HG02759 (cell line): ENCODE measurements at regions not wholly inside any gene's neighbourhood (a gene's known extent, or its start where the extent isn't known, plus 50 kb on each side); places are given as distances from the start of the nearest gene placed in this dataset.
"Not testable (repeated sequence)": the region's sequence is repeated elsewhere in the genome, so short reads cannot be mapped to it uniquely, and the experiment has no call there.

Source experiments
- ATAC-seq: cut with Tn5 transposase; IDR thresholded peaks from one replicate; pipeline ENCODE4 v1.9.1; 2021; ENCODE audit warnings: mild to moderate bottlenecking, moderate library complexity; ENCODE audit not compliant: unreplicated experiment

DNA sequence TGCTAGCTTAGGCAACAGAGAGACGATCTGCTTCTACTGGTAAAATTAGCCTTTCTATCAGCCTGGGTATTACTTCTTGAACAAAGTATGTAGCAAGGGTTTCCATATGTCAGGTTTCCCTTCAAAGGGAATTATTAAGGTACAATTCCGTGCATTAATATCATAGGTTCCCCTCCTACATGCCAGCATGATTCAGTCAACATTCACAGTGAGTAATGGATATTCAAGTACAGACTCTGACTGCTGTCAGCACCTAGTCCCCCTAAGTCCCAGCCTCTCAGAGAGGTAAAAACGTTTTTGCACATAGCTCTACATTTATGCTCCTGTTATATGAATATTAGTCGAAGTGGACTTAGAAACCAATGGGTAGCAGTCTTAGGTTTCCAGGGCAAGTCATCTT, 322.4 kb upstream of the CCNG1 start:
- ATAC-seq = no peak

DNA sequence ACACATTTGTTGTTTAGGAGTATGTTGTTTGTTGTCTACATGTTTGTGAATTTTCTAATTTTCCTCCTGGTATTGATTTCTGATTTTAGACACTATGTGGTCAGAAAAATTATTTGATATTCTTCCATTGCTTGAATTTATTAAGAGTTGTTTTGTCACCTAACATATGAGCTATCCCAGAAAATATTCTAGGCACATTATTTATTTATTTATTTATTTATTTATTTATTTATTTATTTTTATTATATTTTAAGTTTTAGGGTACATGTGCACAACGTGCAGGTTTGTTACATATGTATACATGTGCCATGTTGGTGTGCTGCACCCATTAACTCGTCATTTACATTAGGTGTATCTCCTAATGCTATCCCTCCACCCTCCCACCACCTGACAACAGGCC, 320.8 kb upstream of the CCNG1 start:
- ATAC-seq = not testable (repeated sequence)

DNA sequence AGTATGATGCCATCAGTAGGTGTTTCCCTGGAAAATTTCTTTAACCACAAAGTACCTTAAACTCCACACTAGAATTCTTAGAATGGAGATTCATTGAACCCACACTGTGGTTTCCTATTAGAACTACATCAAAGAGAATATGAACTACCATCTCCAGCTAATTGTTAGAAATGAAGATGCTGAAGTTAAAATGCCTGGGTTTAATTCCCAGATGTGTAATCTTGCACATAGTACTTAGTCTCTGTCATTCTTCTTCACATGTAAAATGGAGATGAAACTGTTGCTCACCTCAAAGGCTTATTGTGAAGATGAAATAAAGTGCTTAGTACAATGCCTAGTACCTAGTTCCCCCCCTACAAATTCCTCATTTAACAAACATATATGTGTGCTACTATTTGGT, 303.3 kb upstream of the CCNG1 start:
- ATAC-seq = no peak

DNA sequence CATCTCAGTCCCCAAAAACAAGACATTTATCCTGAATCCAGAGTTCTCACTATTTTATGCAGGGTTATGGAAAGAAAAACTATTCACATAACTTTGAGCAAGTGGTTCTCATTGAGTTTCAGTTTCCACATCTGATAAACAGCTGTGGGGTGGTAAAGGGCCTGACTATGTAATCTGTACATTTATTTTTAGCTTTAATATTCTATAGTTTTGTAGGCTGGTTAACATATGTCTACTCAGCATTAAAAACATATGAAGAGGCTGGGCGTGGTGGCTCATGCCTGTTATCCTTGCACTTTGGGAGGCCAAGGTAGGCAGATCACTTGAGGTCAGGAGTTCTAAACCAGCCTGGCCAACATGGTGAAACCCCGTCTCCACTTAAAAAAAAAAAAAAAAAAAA, 301.5 kb upstream of the CCNG1 start:
- no peak for ATAC-seq

DNA sequence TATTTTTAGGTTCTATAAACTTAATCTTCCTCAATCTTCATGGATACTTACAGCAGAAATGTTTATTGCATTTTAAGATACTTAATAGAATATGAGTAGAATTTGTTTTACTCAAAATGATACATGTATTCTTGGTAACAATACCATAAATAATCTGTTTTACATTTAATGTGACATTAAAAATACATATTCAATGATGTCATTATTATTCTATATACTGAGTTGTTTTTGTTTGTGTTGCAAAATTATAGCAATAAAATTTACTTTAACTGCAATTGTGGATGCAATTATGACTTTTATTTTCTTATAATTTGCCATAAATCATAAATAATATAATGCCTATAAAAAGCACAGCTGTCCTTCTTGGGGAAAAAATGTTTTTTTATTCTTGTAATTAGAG, 275.9 kb upstream of the CCNG1 start:
- no peak for ATAC-seq

DNA sequence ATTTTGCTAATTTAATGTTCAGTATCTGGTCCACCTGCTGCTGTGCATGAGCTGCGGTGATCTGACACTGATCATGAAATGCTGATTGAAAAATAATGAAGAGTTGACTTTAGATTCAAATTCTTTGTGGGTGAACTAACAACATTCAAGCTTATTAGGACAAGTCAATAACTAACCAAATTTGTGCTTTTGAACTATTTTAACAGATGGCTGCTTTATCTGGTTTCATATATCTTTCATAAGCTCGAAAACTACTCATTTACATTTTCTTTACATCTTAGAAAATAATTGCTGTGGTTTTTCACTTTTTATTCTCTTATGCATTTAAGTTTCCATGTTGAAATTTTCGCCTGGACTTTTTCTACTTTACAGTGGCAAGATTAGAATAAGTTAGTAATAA, 274.8 kb upstream of the CCNG1 start:
- no peak for ATAC-seq

DNA sequence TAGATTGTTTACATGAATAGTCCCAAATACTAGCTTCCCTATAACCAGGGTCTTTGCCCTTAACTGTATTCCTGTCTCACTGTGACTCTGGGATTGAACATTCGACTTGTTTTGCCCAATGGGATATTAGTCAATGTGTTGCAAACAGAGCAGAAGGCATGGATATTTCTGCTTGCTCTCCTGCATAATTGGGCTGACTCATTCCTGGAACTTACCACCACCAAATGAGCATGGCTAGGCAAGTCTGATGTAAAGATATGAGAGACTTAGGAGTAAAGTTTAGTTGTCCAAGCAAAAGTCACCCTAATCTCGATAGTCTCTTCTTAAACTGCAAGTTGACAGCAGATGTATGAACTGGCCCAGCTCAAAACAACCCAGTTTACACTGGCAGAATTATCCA, 273.5 kb upstream of the CCNG1 start:
- ATAC-seq = no peak

DNA sequence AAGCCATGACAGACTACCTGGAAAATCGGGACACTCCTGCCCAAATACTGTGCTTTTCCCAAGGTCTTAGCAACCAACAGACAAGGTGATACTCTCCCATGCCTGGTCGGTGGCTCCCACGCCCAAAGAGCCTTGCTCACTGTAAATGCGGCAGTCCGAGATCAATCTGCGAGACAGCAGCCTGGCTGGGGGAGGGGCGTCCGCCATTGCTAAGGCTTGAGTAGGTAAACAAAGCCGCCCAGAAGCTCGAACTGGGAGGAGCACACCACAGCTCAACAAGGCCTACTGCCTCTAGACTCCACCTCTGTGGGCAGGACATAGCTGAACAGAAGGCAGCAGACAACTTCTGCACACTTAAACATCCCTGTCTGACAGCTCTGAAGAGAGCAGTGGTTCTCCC, 272.1 kb upstream of the CCNG1 start:
- ATAC-seq = no peak

DNA sequence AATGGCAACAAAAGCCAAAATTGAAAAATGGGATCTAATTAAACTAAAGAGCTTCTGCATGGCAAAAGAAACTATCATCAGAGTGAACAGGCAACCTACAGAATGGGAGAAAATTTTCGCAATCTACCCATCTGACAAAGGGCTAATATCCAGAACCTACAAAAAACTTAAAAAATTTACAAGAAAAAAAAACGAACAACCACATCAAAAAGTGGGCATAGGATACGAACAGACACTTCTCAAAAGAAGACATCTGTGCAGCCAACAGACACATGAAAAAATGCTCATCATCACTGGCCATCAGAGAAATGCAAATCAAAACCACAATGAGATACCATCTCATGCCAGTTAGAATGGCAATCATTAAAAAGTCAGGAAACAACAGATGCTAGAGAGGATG, 267.2 kb upstream of the CCNG1 start:
- ATAC-seq = not testable (repeated sequence)

DNA sequence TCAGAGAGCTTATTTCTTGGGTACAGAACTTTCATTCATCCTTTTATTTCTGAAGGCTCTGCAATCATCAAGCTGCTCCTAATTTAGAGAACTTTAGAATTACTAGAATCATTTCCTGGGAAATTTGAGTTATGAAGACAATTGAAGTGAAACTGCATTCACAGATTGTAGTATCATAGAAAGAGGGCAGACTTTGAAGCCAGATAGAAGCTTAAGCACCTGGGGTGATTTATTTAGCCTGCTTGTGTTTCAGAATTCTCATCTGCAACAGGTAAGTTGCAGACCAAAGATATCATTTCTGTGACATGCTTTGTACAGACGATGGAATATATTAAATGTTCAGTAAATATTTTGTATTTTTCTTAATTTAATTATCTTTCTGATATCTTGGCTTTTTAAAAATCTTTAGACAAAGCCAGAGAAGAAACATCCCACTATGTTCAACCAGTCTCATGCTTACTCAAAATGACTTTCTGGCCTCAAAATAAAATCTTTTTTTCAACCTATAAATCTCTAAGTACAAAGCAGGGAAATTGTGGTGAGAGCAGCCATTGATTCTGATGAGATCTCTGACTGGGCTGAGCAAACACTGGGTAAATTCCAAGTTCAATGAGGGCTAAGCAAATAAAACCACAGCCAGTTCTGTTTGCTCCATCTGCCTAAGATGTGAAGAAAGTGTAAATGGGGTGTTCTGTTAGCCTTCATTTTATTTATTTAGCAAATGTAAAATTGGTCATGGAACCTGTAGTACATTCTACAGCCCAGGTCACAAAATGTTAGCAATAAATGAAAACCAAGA, 264.7 kb upstream of the CCNG1 start:
- no peak for ATAC-seq

DNA sequence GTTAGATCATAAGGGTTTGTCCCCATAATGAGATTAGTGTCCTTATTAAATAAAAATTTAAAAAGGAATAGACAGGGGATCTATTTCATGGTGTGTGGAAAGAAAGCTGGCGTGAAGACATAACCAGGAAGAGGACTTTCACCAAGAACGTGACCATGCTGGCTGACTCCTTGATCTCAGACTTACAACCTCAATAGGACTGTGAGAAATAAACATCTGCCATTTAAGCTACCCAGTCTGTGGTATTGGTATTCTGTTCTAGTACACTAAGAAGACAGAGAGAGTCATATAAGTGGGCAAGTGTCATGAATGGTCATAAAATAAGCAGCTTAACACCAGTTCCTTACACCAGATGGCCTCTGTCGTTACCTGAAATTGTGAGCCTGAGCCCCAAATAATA, 259.4 kb upstream of the CCNG1 start:
- no peak for ATAC-seq

DNA sequence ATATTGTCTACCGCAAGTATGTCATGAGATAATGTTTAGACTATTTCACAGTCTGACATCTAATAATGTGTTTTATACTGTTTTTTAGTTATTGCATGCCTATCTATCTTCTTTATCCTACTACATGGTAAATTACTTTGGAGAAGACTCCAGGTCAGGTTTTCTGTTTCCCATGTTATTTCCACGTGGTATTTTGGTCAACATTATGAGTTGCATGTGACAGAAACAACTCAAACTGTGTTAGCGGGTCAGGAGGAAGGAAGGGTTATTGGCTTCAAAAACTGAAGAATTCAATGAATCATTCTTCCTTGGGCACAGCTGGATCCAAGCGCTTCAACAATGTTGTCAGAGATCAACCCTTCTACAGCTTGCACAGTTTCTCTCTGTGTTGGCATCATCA, 252.1 kb upstream of the CCNG1 start:
- ATAC-seq = no peak

DNA sequence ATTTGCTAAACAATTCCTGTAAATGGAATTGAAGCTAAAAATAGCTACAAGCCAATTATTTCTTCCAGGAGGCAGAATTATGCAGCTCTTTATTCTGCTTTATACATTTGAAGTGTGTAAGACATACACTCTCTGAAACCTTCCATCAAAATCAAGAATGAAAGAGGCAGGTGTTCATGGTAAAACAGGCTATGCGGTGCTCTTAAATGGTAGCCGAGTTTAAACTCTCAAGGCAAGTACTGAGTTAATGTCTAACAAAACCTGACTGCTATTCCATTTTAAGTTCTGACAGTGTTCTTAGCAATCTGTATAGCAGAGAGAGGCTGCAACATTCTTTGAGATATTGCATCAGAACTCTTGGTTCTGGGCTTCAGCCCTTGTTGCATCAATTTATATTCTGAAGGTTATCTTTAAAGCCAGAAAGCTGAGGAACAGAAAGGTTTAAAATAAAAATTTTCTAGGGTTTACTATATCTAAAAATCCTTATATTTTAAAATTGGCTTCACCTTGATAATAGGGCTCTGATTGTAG, 248.3 kb upstream of the CCNG1 start:
- ATAC-seq = no peak

DNA sequence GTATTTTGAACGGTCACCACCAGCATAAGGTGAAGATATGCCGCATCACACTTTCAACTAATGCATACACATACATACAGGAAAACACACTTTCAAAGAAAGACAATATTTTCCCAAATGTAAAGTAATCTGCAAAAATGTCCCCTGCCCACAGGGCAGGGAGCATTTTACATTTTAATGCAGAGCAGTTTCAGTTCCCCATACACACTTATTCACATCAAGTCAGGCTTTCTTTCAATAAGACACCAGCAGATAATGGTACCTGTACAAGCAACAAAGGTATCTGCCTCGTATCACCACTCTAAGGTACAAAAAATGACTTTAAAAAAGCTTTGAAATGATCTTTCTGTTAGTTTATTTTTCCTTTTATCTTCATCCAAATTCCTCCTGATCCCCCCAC, 247.1 kb upstream of the CCNG1 start:
- ATAC-seq = peak; percentile 56

DNA sequence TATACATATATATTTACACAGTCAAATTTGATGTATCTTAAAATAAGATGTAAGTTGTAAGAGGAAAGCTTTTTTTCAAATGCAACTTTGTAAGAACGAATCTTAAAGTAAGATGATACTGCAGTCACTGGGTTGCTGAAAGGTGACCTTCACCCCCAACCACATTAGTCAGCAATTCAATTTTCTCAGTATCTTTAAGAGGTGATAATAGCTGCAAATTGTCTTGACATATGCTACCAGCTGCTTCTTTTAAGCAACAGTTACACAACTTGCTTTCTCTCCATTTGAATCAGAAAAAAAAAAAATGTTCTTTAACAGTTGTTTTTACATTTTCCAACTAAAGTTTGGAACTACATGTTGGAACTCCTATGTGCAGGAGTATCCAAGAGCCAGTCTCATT, 246.6 kb upstream of the CCNG1 start:
- no peak for ATAC-seq

DNA sequence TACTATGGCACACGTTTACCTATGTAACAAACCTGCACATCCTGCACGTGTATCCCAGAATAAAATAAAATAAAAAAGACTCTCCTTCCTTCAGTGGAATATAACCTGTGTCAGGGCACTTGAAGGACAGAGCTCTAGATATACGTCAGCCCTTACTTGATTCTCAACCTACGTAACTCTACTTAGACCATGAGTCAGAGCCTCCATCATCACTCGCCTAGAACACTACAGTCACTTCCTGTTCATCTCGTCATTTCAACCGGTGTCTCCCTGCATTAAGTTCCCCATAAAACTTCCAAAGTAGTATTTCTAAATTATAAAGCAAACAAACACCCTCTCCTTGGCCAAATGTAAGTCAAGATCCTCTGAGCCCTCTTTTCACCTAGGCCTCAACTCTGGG, 243.5 kb upstream of the CCNG1 start:
- no peak for ATAC-seq

DNA sequence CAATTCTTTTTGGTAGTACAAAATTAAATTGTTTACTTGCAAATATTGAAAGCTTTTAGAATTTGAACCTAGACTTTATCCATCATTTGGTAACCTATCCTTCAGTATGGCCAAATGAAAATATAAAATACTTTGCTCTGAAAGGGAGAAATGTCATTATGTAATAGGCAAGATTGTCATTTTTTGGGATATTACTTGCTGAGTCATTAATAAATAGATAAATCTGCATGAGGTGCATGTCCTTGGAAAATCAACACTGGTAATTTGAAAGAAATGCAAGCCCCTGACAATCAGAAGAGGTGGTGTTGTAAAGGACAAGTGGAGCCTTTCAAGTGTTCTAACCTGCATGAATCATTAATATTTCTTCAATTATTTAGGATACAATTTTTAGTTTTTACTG, 231.8 kb upstream of the CCNG1 start:
- no peak for ATAC-seq

DNA sequence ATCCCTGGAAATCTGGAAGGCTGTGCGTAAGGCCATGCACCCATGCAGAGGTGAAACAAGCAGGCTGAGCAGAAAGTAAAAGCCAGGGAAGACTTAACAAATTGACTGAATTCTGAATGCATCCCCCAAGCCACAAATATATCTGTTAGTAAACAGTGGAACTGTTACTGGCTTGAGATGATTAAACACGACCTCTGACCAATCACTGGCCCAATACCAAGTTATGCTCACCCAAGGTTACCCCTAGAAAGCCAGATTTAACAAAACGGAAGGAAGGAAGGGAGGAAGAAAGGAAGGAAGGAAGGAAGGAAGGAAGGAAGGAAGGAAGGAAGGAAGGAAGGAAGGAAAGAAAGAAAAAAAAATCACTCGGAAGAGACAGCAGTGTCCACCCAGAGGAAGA, 215.8 kb upstream of the CCNG1 start:
- ATAC-seq = no peak

DNA sequence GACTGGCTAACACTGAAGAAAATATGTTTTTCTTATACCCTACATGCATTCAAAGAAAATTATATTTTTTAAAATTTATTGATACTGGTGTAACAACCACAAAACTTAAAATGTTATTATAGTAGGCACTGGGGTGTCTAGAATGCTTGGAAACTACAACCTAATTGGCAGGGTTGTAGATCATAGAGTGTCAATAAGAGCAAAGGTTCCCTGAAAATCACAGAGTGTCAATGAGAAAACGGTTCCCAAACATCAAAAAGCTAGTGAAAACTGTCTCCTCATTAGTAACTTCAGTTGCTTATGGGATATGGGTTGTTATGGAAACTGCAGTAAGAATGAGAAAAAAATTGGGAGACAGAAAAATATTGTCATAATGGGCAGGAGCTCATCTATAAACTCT, 214.4 kb upstream of the CCNG1 start:
- no peak for ATAC-seq

DNA sequence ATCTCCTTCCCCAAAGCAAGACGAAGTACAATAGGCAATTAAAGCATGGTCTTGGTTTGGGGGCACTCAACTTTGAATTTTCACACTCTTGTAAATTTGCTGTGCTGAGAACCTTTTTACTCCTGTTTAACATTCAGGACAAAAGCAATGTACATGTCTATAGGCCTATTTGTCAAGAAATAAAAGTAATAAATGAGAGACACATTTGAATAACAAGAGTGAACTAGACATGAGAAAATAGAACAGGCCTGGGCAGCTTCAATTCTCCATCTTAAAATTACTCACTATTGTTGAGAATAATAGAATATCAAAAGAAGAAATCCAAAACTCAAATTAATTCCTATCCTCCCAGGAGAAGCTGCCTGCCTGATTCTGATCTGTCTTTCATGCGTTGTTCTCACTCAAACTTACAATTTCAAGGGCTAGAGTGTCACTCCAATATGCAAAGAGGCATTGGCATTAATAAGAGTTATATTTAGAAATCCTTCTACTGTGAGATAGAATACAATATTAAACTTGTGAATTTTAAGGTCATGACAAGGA, 192.9 kb upstream of the CCNG1 start:
- no peak for ATAC-seq

DNA sequence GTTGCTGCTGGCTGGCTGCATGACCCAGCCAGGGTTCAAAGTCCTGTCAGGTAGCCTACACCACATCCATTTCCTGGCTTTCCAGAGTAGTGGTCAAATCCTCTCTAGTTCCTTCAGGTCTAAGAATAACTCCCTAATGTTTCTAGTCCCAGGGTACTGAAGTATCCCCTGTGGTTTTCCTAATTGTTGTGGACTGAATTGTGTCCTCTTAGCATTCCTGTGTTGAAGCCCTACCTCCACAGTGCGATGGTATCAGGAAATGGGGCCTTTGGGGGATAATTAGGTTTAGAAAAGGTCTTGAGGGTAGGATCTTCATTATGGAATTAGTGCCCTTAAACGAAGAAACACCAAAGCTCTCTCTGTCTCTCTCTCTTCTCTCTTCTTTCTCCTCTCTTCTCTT, 191.8 kb upstream of the CCNG1 start:
- ATAC-seq = no peak

DNA sequence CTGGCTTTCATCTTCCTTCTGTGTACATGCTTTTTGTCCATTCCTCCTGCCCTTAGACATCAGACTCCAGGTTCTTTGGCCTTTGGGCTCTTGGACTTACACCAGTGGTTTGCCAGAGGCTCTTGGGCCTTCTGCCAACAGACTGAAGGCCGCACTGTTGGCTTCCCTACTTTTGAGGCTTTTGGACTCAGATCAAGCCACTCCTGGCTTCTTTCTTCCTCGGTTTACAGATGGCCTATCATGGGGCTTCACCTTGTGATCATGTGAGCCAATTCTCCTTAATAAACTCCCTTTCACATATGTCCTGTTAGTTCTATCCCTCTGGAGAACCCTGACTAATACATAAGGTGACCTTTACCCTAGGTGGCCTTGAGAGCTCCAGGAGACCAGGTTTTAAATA, 189.1 kb upstream of the CCNG1 start:
- no peak for ATAC-seq

DNA sequence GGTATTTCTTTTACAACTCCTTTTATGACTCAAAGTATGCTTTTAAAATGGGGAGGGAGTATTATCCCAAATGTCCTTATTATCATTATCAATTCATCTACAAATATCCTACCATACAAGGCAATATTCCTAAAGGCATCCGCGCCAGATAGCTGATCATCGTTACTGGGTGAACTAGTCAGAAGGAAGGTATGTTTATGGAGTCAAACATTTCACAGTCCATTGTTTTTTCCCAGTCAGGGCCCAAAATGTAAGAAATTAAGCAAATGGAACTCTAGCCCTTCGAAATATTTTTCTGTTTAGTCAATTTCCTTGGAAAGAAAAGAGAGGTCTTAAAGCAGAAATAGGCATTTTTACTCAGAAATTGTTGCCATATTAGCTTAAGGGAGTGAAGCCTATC, 188.5 kb upstream of the CCNG1 start:
- no peak for ATAC-seq
